ENCODE measurements at regions not wholly inside any gene's neighbourhood (a gene's known extent, or its start where the extent isn't known, plus 50 kb on each side); places are given as distances from the start of the nearest gene placed in this dataset.

GRCh38 chr7:45469103-45469502 lies 105.1 kb upstream of the ADCY1 start:
- TF ChIP-seq CTCF (conservative IDR thresholded peaks at IDR 0.05; ENCODE audit: low read depth, low read length) (no peak), POLR2A (IDR thresholded peaks at IDR 0.05; ENCODE audit: low read depth, low read length) (no peak), RAD21 (IDR thresholded peaks at IDR 0.05; ENCODE audit: low read length) (no peak), RCOR1 (IDR thresholded peaks at IDR 0.05; ENCODE audit: insufficient replicate concordance, low read length) (no peak), SMC3 (IDR thresholded peaks at IDR 0.05; ENCODE audit: low read depth, low read length) (no peak), BHLHE40 (IDR thresholded peaks at IDR 0.05; ENCODE audit: low read depth, low read length) (no peak), USF2 (IDR thresholded peaks at IDR 0.05; ENCODE audit: low read depth, low read length) (no peak), CEBPB (IDR thresholded peaks at IDR 0.05; ENCODE audit: low read depth, low read length) (no peak), RFX5 (IDR thresholded peaks at IDR 0.05; ENCODE audit: low read depth, low read length) (no peak), MAFK (IDR thresholded peaks at IDR 0.05; ENCODE audit: low read depth, low read length) (no peak), CHD1 (IDR thresholded peaks at IDR 0.05; ENCODE audit: low read depth, low read length) (no peak), ELK1 (IDR thresholded peaks at IDR 0.05; ENCODE audit: borderline replicate concordance, low read depth, low read length) (no peak)
